GM10266 (cell line): ENCODE measurements at regions not wholly inside any gene's neighbourhood (a gene's known extent, or its start where the extent isn't known, plus 50 kb on each side); places are given as distances from the start of the nearest gene placed in this dataset.

Experiments
- DNase-seq: peaks from one replicate; pipeline ENCODE4 v3.0.0; 2012; ENCODE audit errors: extremely low spot score
- TF ChIP-seq, protein P1 (sequence below): IDR thresholded peaks from 2 replicates; pipeline ENCODE4 v1.5.1; 2012; ENCODE audit warnings: mild to moderate bottlenecking, low read depth; ENCODE audit not compliant: control insufficient read depth, insufficient read depth; ENCODE audit errors: missing control alignments

DNA sequence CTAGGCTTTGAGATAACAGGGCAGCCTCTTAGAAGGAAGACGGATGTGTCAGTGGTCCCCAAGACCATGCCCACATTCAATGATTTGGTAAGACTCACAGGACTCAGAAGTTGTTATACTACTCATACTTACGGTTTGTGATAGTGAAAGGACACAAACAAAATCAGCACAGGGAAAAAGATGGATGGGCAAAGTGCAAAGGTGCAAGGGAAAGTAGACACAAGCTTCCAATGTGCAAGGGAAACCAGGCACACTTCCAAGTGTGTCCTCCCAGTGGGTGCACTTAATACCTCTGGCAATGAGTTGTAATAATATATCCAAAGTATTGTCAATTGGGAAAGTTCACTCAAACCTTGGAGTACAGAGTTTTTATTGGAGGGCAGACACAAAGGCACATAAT is 53.8 kb upstream of the VCX start:
- DNase-seq = no peak
- TF ChIP-seq, protein P1, sequence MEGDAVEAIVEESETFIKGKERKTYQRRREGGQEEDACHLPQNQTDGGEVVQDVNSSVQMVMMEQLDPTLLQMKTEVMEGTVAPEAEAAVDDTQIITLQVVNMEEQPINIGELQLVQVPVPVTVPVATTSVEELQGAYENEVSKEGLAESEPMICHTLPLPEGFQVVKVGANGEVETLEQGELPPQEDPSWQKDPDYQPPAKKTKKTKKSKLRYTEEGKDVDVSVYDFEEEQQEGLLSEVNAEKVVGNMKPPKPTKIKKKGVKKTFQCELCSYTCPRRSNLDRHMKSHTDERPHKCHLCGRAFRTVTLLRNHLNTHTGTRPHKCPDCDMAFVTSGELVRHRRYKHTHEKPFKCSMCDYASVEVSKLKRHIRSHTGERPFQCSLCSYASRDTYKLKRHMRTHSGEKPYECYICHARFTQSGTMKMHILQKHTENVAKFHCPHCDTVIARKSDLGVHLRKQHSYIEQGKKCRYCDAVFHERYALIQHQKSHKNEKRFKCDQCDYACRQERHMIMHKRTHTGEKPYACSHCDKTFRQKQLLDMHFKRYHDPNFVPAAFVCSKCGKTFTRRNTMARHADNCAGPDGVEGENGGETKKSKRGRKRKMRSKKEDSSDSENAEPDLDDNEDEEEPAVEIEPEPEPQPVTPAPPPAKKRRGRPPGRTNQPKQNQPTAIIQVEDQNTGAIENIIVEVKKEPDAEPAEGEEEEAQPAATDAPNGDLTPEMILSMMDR = no peak

- DNase-seq = no peak
- TF ChIP-seq, protein P1 = no peak
Measured at GRCh38 chrX:7788334-7788733, 54.6 kb upstream of the VCX start.

DNA sequence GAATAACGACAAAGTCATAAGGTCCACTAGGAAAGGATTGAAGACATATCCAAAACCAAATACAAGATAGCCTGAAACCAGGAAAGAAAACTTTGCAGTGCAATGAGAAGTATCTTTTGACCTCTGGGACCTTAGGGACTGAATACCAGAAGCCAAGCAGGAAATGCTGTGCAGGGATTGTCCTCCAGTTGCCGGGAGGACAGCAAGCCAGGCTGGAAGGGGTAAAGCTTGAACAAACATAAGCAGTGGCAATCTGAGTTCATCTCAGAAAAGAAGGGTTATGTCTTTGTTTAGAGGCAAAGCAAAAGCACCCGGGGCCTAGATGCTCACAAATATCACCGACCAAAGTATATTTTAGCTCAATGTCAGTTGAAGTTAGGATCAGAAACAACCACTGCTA is 55.3 kb upstream of the VCX start:
- TF ChIP-seq, protein P1 = no peak
- DNase-seq = no peak

DNA sequence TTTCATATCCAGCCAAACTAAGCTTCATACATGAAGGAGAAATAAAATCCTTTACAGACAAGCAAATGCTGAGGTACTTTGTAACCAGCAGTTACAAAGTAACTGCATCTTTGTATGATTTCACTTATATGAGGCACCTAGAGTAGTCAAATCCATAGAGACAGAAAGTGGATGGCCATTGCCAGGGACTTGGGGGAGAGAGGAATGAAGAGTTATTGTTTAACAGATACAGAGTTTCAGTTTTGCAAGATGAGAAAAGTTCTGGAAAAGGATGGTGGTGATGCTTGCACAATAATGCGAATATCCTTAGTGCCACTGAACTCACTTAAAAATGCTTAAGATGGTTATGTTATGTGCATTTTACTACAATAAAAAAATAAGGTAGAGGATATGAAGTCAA is 58.4 kb upstream of the VCX start:
- TF ChIP-seq, protein P1 = no peak

GRCh38 chrX:7779644-7780043 is 63.3 kb upstream of the VCX start:
- TF ChIP-seq, protein P1 = no peak
- no peak for DNase-seq

More for the DNA sequence above, 58.4 kb upstream of the VCX start:
- DNase-seq = no peak

GRCh38 chrX:7775987-7776386 is 67.0 kb upstream of the VCX start:
- DNase-seq = no peak
- TF ChIP-seq, protein P1 = no peak

GRCh38 chrX:7771788-7772438 is 71.1 kb upstream of the VCX start:
- DNase-seq = no peak
- TF ChIP-seq, protein P1 = no peak
